Mesothelial cell of epicardium (in vitro differentiated cells): ENCODE measurements at regions not wholly inside any gene's neighbourhood (a gene's known extent, or its start where the extent isn't known, plus 50 kb on each side); places are given as distances from the start of the nearest gene placed in this dataset.

Source experiments
- DNase-seq, 2 experiments: peaks; one replicate each; pipeline ENCODE4 v3.0.0; 2021; ENCODE audit warnings: low spot score in 2 of 2; ENCODE audit not compliant: unreplicated experiment in 2 of 2
- H3K27ac Mint-ChIP-seq: 2 replicates; pipeline ENCODE4 v1.8.0; 2021; ENCODE audit warnings: mixed read lengths
- H3K27me3 Mint-ChIP-seq: 2 replicates; pipeline ENCODE4 v1.8.0; 2021; ENCODE audit warnings: low read depth, mixed read lengths
- H3K36me3 Mint-ChIP-seq: 2 replicates; pipeline ENCODE4 v1.8.0; 2021; ENCODE audit warnings: mixed read lengths
- H3K4me1 Mint-ChIP-seq: 2 replicates; pipeline ENCODE4 v1.8.0; 2021; ENCODE audit warnings: mixed read lengths
- H3K4me3 Mint-ChIP-seq: 2 replicates; pipeline ENCODE4 v1.8.0; 2021; ENCODE audit warnings: mild to moderate bottlenecking, moderate library complexity, mixed read lengths
- H3K9me3 Mint-ChIP-seq: 2 replicates; pipeline ENCODE4 v1.8.0; 2021; ENCODE audit warnings: mixed read lengths
- TF ChIP-seq, protein P1 (sequence below): fragments of 200-600 bp; sonication (generic); IDR thresholded peaks from one replicate; pipeline ENCODE4 v1.5.0; 2021; ENCODE audit warnings: antibody characterized with exemption; ENCODE audit not compliant: unreplicated experiment

DNA sequence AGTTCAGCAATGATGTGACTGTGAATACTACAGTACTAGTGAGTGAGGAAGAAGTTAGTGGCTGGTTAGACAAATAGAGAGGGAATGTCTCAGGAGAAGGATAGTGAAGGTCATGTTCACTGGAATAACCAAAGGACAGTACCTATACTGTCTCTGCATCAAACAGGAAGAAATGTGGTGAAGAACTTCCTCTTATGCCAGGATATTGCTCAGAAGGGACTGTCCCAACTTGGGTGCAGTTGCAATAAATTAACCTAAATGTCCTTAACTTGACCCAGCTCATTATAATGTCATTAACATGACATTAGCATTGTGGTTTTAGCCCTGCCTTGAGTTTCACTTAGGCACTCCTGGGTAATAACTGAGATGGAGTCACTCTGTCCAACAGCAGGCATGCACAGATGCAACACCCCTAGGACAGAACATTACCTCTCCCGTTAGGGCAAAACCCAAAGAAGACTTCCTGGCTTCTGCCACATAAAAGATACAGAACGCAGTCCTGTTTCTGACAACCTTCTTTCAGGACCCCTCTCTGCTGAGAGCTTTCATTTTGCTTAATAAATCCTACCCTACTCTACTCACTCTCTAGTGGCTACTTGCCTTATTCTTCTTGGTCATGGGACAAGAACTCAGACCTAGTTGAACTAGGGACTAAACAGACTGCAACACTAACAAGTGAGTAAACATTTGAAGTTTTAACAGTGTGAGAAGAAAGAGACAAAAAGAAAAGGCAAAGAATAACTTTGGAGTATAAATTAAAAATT is 1591.6 kb upstream of the MIR17HG start:
- H3K4me3 Mint-ChIP-seq: no peak overlapping the region
- H3K9me3 Mint-ChIP-seq: peaks cover 22% of the 10 kb centered on the region
- TF ChIP-seq, protein P1, sequence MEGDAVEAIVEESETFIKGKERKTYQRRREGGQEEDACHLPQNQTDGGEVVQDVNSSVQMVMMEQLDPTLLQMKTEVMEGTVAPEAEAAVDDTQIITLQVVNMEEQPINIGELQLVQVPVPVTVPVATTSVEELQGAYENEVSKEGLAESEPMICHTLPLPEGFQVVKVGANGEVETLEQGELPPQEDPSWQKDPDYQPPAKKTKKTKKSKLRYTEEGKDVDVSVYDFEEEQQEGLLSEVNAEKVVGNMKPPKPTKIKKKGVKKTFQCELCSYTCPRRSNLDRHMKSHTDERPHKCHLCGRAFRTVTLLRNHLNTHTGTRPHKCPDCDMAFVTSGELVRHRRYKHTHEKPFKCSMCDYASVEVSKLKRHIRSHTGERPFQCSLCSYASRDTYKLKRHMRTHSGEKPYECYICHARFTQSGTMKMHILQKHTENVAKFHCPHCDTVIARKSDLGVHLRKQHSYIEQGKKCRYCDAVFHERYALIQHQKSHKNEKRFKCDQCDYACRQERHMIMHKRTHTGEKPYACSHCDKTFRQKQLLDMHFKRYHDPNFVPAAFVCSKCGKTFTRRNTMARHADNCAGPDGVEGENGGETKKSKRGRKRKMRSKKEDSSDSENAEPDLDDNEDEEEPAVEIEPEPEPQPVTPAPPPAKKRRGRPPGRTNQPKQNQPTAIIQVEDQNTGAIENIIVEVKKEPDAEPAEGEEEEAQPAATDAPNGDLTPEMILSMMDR: no peak

DNA sequence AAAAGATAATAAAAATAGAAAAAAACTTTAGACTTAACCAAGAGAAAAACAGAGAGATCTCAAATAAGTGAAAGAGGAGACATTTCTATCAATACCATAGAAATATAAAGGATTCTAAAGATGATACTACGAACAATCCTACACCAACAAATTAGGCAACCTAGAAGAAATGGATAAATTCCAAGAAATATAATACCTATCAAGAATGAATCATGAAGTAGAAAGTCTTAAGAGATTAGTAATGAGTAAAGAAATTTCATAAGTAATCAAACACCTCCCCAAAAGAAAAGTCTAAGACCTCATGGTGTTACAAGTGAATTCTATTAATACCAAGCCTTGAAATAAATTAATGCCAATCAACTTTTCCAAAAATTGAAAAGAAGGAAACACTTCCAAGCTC is 1584.5 kb upstream of the MIR17HG start:
- Mint-ChIP-seq H3K9me3 (peaks cover under 1% of the 10 kb centered on the region), H3K36me3 (no peaks in the 10 kb centered on the region), H3K27ac (no peak overlapping the region), H3K4me1 (no peaks in the 10 kb centered on the region), H3K27me3 (no peaks in the 10 kb centered on the region), H3K4me3 (no peak overlapping the region)
- no peak for DNase-seq
- TF ChIP-seq, protein P1: no peak

More for the DNA sequence above, 1591.6 kb upstream of the MIR17HG start:
- DNase-seq: no peak
- Mint-ChIP-seq H3K36me3 (peaks cover 4% of the 10 kb centered on the region), H3K27me3 (no peaks in the 10 kb centered on the region), H3K27ac (no peak overlapping the region), H3K4me1 (no peaks in the 10 kb centered on the region)

GRCh38 chr13:89783221-89783755 is 1564.2 kb upstream of the MIR17HG start:
- Mint-ChIP-seq H3K9me3 (no peaks in the 10 kb centered on the region), H3K36me3 (no peaks in the 10 kb centered on the region), H3K27ac (no peak overlapping the region), H3K4me1 (no peaks in the 10 kb centered on the region), H3K27me3 (no peaks in the 10 kb centered on the region), H3K4me3 (no peak overlapping the region)
- DNase-seq: no peak
- TF ChIP-seq, protein P1: no peak

DNA sequence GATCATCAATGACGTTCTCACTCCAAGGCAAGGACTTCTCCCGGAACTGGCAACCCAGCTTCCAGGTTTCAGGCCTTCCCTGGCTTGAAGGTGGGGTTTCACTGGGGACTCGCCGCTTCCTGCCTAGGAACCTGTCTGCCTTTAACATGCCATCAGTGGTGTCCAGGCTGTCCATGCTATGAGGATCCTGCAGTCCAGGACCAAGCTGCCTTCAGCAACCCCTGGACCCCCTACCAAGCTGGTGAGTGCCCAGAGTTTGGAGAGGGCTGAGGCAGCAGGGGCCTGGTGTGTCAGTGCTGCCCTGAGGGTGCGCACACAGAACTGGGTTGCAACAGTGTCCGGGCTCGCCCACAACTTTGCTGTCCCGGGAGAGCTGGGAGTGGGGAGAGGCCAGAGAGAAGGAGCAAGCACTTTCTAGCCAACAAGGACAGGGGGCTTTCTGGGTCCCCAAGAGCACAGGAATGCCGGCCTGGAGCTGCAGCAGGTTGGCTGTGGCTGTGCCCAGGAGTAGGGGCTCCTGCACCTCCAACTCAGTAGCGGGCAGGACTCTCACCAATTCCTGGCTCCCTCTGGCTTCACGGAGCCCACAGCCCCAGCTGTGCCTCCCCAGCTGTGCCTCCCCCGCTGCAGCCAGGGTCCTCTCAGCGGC is 1563.2 kb upstream of the MIR17HG start:
- H3K27me3 Mint-ChIP-seq: no peaks in the 10 kb centered on the region
- no peaks in the 10 kb centered on the region for H3K9me3 Mint-ChIP-seq
- no peak overlapping the region for H3K4me3 Mint-ChIP-seq
- H3K27ac Mint-ChIP-seq: no peak overlapping the region
- no peaks in the 10 kb centered on the region for H3K4me1 Mint-ChIP-seq
- no peak for DNase-seq
- TF ChIP-seq, protein P1: no peak
- no peaks in the 10 kb centered on the region for H3K36me3 Mint-ChIP-seq

DNA sequence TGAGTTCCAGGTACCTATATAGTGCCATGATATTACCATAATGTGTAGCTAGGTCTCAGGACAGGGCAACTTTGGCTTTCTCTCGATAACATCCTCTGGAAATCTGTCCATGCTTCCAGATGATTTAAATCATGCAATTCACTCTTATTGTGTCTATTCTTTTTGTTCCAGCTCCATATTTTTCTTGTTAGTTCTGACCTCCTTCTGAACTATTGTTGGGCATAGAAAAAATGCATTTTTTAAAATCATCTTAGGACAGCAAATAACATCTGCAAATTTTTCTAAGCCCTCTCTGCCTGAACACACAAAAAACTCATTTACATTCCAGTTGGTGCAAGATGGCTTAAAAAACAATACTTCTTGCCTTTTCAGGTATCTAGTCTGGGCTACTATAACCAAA is 1561.0 kb upstream of the MIR17HG start:
- Mint-ChIP-seq H3K4me3 (no peak overlapping the region), H3K27ac (no peak overlapping the region), H3K27me3 (no peaks in the 10 kb centered on the region), H3K9me3 (no peaks in the 10 kb centered on the region), H3K4me1 (no peaks in the 10 kb centered on the region), H3K36me3 (no peaks in the 10 kb centered on the region)
- no peak for DNase-seq
- TF ChIP-seq, protein P1: no peak
